Calu3 (cell line): ENCODE measurements at regions not wholly inside any gene's neighbourhood (a gene's known extent, or its start where the extent isn't known, plus 50 kb on each side); places are given as distances from the start of the nearest gene placed in this dataset.
A peak's percentile ranks its signal among the peaks of the same experiment; 100 is the strongest.

Source experiments
- BruUV-seq: library from RNA; stranded (reverse); fragments of 400-500 nt; replicated peaks from 2 replicates; lab custom pipeline; 2021; lab: Mats Ljungman, UMichigan
- CTCF ChIA-PET: fragments of 300-600 bp; sonication (Branson Sonifier 250); formaldehyde crosslinking; loops from one replicate; lab custom pipeline; 2022; ENCODE audit warnings: antibody characterized with exemption; lab: Charles Lee
- DNase-seq: peaks from one replicate; pipeline ENCODE4 v3.0.0; 2022
- H3K27ac Mint-ChIP-seq: one replicate; pipeline ENCODE4 v1.8.0; 2022; ENCODE audit warnings: mixed read lengths; ENCODE audit not compliant: unreplicated experiment
- H3K27me3 Mint-ChIP-seq: one replicate; pipeline ENCODE4 v1.8.0; 2022; ENCODE audit warnings: mixed read lengths; ENCODE audit not compliant: unreplicated experiment
- H3K36me3 Mint-ChIP-seq: one replicate; pipeline ENCODE4 v1.8.0; 2022; ENCODE audit warnings: mild to moderate bottlenecking, moderate library complexity, mixed read lengths; ENCODE audit not compliant: insufficient read depth, unreplicated experiment
- H3K4me1 Mint-ChIP-seq: one replicate; pipeline ENCODE4 v1.8.0; 2022; ENCODE audit warnings: mild to moderate bottlenecking, low read depth, mixed read lengths; ENCODE audit not compliant: unreplicated experiment
- H3K4me3 Mint-ChIP-seq: one replicate; pipeline ENCODE4 v1.8.0; 2022; ENCODE audit warnings: mild to moderate bottlenecking, low read depth, moderate library complexity, mixed read lengths; ENCODE audit not compliant: unreplicated experiment
- H3K9me3 Mint-ChIP-seq: one replicate; pipeline ENCODE4 v1.8.0; 2022; ENCODE audit warnings: low read depth, mixed read lengths; ENCODE audit not compliant: unreplicated experiment
- CTCF ChIP-seq: fragments of 200-600 bp; IDR thresholded peaks from one replicate; pipeline ENCODE4 v1.8.0; 2022; ENCODE audit warnings: antibody characterized with exemption; ENCODE audit not compliant: unreplicated experiment
- intact Hi-C: fragments of 100-400 bp; cut with micrococcal nuclease; formaldehyde crosslinking; loops from one replicate; pipeline ENCODE4 v1.10.0; 2022; ENCODE audit not compliant: unreplicated experiment

GRCh38 chr4:100059467-100059866 is 109.4 kb upstream of the H2AZ1 start:
- Mint-ChIP-seq H3K4me3 (no peak overlapping the region), H3K4me1 (peaks cover 18% of the 10 kb centered on the region), H3K36me3 (no peaks in the 10 kb centered on the region), H3K9me3 (no peaks in the 10 kb centered on the region), H3K27me3 (no peaks in the 10 kb centered on the region), H3K27ac (no peak overlapping the region)
- TF ChIP-seq CTCF, result no peak
- CTCF ChIA-PET, result no interaction called here
- intact Hi-C loops, result no loop called here
- DNase-seq, result no peak
- BruUV-seq, result no TSS peak

- H3K36me3 Mint-ChIP-seq, result no peaks in the 10 kb centered on the region
- no peak overlapping the region for H3K27ac Mint-ChIP-seq
- no peak overlapping the region for H3K4me3 Mint-ChIP-seq
- no peaks in the 10 kb centered on the region for H3K9me3 Mint-ChIP-seq
- no TSS peak for BruUV-seq
- intact Hi-C loops, result no loop called here
- peaks cover 7% of the 10 kb centered on the region for H3K4me1 Mint-ChIP-seq
- TF ChIP-seq CTCF, result no peak
- no peaks in the 10 kb centered on the region for H3K27me3 Mint-ChIP-seq
- CTCF ChIA-PET, result interaction anchor here (0.7 kb wide), 1 partner anchor 59 kb away, joined by 3 read pairs; no protein-coding TSS in a partner anchor
- no peak for DNase-seq
Measured at GRCh38 chr4:100056701-100057100, 106.6 kb upstream of the H2AZ1 start.

GRCh38 chr4:100054071-100054470 is 104.0 kb upstream of the H2AZ1 start:
- CTCF ChIA-PET, result no interaction called here
- no peak for DNase-seq
- Mint-ChIP-seq H3K4me1 (peaks cover 15% of the 10 kb centered on the region), H3K36me3 (peaks cover 6% of the 10 kb centered on the region), H3K4me3 (no peak overlapping the region), H3K9me3 (no peaks in the 10 kb centered on the region), H3K27ac (no peak overlapping the region), H3K27me3 (no peaks in the 10 kb centered on the region)
- BruUV-seq, result no TSS peak
- intact Hi-C loops, result no loop called here
- no peak for TF ChIP-seq CTCF

GRCh38 chr4:100049872-100050271 is 99.8 kb upstream of the H2AZ1 start:
- intact Hi-C loops, result no loop called here
- Mint-ChIP-seq H3K4me3 (peak overlapping the region; percentile 47), H3K27ac (peak overlapping the region; percentile 66), H3K36me3 (peaks cover 8% of the 10 kb centered on the region), H3K27me3 (no peaks in the 10 kb centered on the region), H3K4me1 (peaks cover 15% of the 10 kb centered on the region), H3K9me3 (no peaks in the 10 kb centered on the region)
- no TSS peak for BruUV-seq
- CTCF ChIA-PET, result interaction anchor here (1.0 kb wide), 1 partner anchor 52 kb away, joined by 6 read pairs; no protein-coding TSS in a partner anchor
- TF ChIP-seq CTCF, result no peak
- DNase-seq, result no peak
